ENCODE measurements at regions not wholly inside any gene's neighbourhood (a gene's known extent, or its start where the extent isn't known, plus 50 kb on each side); places are given as distances from the start of the nearest gene placed in this dataset.
"Not testable (repeated sequence)": the region's sequence is repeated elsewhere in the genome, so short reads cannot be mapped to it uniquely, and the experiment has no call there.

DNA sequence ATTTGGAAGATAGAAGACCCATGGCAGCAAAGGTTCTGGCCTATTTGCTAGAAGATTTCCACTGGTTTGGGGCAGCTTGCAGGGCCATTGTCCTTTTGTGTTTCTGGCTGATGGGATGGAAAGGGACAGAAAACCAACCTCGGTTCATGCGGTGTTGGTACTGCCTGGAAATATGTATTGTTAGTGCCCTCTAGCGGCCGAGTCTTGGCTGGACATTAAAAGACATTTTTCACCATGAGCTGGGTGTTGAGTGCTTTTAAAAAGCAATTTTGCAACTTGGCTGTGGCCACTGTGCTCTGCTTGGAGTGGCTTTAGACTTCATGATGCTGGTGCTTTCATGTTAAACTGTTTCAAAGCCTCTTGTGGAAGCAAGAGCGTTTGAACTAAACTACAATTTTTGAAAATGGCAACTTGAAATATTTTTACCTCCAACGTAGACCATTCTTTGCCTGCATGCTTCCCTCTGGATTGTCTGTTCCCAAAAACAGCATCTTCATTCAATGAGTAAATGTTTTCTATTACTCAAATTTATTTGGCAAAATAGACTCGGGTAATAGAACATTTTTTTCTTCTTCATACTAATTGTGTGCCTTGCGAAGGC, 102.7 kb upstream of the TBX5 start:
- no peak for TF ChIP-seq SPI1 (IDR thresholded peaks at IDR 0.05; ENCODE audit: low read depth, low read length)
- no peak for TF ChIP-seq POLR2AphosphoS5 (IDR thresholded peaks at IDR 0.05; ENCODE audit: low read depth, low read length)
- no peak for TF ChIP-seq TAF1 (IDR thresholded peaks at IDR 0.05; ENCODE audit: low read depth, low read length)
- no peak for TF ChIP-seq POU2F2 (IDR thresholded peaks at IDR 0.05; ENCODE audit: low read depth, low read length)
- TF ChIP-seq PAX5 (IDR thresholded peaks at IDR 0.05; ENCODE audit: insufficient read depth, low read length, severe bottlenecking), result no peak
- no peak for TF ChIP-seq POLR2A (IDR thresholded peaks at IDR 0.05; ENCODE audit: low read depth, low read length)
- FAIRE-seq, result peak; percentile 41
- DNase-seq (ENCODE audit: insufficient read length, low spot score), result peak; percentile 37

DNA sequence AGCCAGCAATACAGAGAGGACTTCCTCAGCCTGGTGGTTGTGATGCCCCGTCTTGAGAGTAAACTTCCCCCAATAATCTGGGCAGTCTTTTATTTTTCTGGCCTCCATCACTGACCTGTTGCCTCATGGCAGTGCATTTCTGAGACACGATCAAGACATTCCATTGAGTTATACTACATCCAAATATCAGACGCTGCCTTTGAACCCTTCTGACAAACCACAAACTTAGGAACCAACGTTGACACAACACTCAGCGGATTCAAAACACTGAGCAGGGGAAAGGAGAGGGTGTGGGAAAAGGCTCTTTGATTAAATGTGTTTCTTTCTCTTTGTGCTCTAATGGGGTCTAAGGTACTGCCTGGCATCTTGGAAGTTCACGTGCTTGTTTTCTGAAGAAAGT, 100.7 kb upstream of the TBX5 start:
- no peak for TF ChIP-seq POLR2A (IDR thresholded peaks at IDR 0.05; ENCODE audit: low read depth, low read length)
- FAIRE-seq (no peak), DNase-seq (ENCODE audit: insufficient read length, low spot score) (no peak)

DNA sequence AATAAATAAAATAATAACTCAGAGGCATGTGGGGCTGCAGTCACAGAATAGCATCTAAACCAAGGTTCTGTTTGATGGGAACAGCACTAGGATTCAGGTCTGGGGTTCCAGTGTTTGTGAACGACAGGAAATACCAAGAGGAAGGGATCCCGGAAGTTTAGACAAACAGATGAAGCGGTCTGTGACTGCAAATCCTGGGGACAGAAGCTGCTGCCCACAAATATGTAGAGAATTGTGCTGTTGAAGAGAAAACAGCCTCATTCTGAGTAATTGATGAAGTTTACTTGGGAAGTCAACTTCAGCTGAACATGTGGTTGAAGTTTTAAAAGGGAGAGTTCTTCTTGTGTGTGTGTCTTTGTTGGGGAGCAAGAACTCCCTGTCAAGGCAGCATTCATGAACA, 98.4 kb upstream of the TBX5 start:
- TF ChIP-seq POU2F2 (IDR thresholded peaks at IDR 0.05; ENCODE audit: low read depth, low read length) (no peak), POLR2AphosphoS5 (IDR thresholded peaks at IDR 0.05; ENCODE audit: low read depth, low read length) (no peak), POLR2A (IDR thresholded peaks at IDR 0.05; ENCODE audit: low read depth, low read length) (no peak), SPI1 (IDR thresholded peaks at IDR 0.05; ENCODE audit: low read depth, low read length) (no peak), TAF1 (IDR thresholded peaks at IDR 0.05; ENCODE audit: low read depth, low read length) (no peak), PAX5 (IDR thresholded peaks at IDR 0.05; ENCODE audit: insufficient read depth, low read length, severe bottlenecking) (no peak)
- no peak for DNase-seq (ENCODE audit: insufficient read length, low spot score)
- FAIRE-seq, result no peak

DNA sequence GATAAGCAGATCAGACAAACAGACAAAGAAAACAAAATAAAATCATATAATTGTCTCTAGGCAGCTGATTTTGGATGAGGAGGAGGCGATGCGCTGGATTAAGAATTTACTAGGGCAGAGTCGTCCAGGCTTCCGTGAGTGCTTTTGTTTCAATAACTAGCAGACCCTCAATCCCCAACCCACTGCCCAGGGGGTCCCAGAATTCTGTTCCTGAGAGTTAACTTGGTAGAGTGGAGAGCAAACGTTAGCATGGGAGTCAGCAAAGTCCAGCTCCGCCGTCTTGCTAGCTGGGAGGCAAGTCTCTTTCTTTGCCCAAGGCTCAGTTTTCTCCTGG, 95.5 kb upstream of the TBX5 start:
- DNase-seq (ENCODE audit: insufficient read length, low spot score) (no peak), FAIRE-seq (no peak)
- no peak for TF ChIP-seq POU2F2 (IDR thresholded peaks at IDR 0.05; ENCODE audit: low read depth, low read length)
- no peak for TF ChIP-seq PAX5 (IDR thresholded peaks at IDR 0.05; ENCODE audit: insufficient read depth, low read length, severe bottlenecking)
- TF ChIP-seq SPI1 (IDR thresholded peaks at IDR 0.05; ENCODE audit: low read depth, low read length), result no peak
- no peak for TF ChIP-seq TAF1 (IDR thresholded peaks at IDR 0.05; ENCODE audit: low read depth, low read length)
- no peak for TF ChIP-seq POLR2AphosphoS5 (IDR thresholded peaks at IDR 0.05; ENCODE audit: low read depth, low read length)
- TF ChIP-seq POLR2A (IDR thresholded peaks at IDR 0.05; ENCODE audit: low read depth, low read length), result no peak

DNA sequence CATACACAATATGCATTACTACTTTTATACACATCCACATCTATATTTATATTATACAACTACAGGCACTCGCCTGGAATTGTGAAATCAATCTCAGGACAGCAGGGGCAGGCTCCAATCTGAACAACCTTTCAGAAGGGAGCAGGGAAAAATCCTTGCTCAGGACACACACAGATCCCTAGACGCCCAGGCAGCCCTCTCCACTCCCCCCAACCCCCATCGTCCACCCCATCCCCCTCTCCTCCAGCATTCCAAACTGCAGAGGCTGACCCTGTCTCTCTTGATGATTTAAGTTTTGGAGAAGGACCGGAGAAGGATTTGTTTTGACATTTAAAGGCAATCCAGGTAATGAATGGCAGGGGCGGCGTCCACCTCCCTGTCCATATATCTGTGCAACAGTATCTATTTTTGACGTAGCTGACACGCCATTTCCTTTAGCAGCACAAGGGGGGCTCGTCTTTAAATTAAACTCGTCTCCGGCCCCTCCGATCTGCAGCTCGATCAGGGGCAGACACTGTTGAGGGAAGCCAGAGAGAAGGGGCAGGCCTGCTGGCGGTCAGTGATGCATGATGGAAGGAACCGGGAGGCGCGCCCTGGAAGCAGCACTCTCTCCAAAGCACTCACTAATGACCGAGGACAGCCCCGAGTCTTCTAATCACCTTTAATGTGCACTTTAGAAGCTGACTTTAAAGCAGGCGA, 95.0 kb upstream of the TBX5 start:
- no peak for TF ChIP-seq PAX5 (IDR thresholded peaks at IDR 0.05; ENCODE audit: insufficient read depth, low read length, severe bottlenecking)
- TF ChIP-seq POLR2A (IDR thresholded peaks at IDR 0.05; ENCODE audit: low read depth, low read length), result no peak
- TF ChIP-seq POLR2AphosphoS5 (IDR thresholded peaks at IDR 0.05; ENCODE audit: low read depth, low read length), result no peak
- TF ChIP-seq SPI1 (IDR thresholded peaks at IDR 0.05; ENCODE audit: low read depth, low read length), result no peak
- TF ChIP-seq TAF1 (IDR thresholded peaks at IDR 0.05; ENCODE audit: low read depth, low read length), result no peak
- TF ChIP-seq POU2F2 (IDR thresholded peaks at IDR 0.05; ENCODE audit: low read depth, low read length), result no peak
- DNase-seq (ENCODE audit: insufficient read length, low spot score) (no peak), FAIRE-seq (no peak)

DNA sequence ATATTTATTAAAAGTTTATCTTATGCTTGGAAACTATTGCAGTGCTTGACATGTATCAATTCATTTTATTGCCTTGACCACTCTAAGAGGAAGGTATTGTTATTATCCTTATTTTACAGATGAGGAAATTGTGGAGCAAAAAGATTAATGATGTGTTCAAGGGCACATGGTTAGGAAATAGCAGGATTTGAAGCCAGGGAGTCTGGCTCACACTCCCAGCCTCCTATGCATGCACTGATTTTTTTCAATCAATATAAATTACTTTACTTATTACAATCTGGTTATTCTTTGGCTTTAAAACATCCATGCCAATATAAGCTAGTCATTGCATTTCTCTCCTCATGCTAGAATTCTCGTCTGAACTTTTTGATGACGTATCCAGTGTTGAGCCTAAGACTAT, 94.2 kb upstream of the TBX5 start:
- FAIRE-seq, result no peak
- TF ChIP-seq TAF1 (IDR thresholded peaks at IDR 0.05; ENCODE audit: low read depth, low read length) (no peak), SPI1 (IDR thresholded peaks at IDR 0.05; ENCODE audit: low read depth, low read length) (no peak), POLR2AphosphoS5 (IDR thresholded peaks at IDR 0.05; ENCODE audit: low read depth, low read length) (no peak), PAX5 (IDR thresholded peaks at IDR 0.05; ENCODE audit: insufficient read depth, low read length, severe bottlenecking) (no peak), POLR2A (IDR thresholded peaks at IDR 0.05; ENCODE audit: low read depth, low read length) (no peak), POU2F2 (IDR thresholded peaks at IDR 0.05; ENCODE audit: low read depth, low read length) (no peak)
- no peak for DNase-seq (ENCODE audit: insufficient read length, low spot score)

DNA sequence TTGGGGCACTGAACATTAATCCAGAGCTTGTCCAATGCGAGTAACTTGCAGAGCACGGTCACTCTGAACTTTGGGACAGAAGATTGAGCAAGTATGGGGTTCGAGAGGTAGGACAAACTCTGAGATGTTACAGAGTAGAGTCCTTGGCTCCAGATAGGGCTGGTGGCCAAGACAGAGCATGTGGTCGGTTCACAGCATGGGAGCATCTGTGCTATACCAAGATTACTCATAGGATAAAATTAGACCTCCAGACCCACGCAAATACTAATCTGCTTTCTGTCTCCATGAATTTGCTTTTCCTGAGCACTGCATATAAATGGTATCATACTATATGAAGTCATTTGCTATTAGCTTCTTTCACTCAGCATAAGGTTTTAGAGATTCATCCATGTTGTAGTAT, 93.4 kb upstream of the TBX5 start:
- FAIRE-seq (no peak), DNase-seq (ENCODE audit: insufficient read length, low spot score) (no peak)
- TF ChIP-seq TAF1 (IDR thresholded peaks at IDR 0.05; ENCODE audit: low read depth, low read length), result no peak

DNA sequence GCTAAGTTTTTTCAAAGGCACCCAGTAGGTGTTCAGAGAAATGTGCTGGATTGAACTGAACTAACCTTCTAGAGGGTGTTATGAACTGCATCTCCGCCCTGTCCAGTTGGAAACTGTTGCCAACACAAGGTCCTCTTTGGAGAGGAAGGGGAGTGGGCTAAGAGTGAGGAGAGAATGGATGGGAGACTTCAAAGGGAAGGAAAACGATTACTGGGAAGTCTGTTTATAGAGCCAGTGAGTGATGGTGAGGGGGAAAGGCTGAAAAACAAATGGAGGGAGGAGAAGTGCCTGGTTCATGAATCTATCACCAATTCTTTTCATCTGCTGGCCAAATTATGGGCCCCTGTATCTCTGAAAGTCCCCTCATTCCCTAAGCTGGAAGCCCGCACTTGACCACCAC, 86.0 kb upstream of the TBX5 start:
- TF ChIP-seq POLR2A (IDR thresholded peaks at IDR 0.05; ENCODE audit: low read depth, low read length) (no peak), POLR2AphosphoS5 (IDR thresholded peaks at IDR 0.05; ENCODE audit: low read depth, low read length) (no peak), PAX5 (IDR thresholded peaks at IDR 0.05; ENCODE audit: insufficient read depth, low read length, severe bottlenecking) (no peak)
- FAIRE-seq, result no peak
- no peak for DNase-seq (ENCODE audit: insufficient read length, low spot score)

DNA sequence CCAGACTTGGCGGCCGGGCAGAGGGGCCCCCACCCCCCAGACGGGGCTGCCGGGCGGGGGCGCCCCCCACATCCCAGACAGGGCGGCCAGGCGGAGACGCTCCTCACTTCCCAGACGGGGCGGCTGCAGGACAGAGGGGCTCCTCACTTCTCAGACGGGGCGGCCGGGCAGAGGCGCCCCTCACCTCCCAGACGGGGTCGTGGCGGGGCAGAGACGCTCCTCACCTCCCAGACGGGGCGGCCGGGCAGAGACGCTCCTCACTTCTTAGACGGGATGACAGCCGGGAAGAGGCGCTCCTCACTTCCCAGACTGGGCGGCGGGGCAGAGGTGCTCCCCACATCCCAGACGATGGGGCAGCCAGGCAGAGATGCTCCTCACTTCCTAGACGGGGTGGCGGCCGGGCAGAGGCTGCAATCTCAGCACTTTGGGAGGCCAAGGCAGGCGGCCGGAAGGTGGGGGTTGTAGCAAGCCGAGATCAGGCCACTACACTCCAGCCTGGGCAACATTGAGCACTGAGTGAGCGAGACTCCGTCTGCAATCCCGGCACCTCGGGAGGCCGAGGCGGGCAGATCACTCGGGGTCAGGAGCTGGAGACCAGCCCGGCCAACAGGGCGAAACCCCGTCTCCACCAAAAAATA, 79.0 kb upstream of the TBX5 start:
- not testable (repeated sequence) for FAIRE-seq; DNase-seq (ENCODE audit: insufficient read length, low spot score)

DNA sequence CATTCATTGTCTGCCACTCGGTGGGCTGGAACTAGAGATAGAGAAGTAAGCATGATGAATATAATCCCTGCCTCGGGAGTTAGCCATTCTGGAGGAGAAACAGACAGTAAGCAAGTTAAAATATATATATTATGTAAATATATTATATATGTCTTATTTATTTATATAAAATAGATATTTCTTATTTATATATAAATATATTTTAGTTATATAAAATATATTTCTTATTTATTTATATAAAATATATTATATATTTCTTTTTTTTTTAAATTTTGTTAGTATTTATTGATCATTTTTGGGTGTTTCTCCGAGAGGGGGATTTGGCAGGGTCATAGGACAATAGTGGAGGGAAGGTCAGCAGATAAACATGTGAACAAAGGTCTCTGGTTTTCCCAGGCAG, 78.1 kb upstream of the TBX5 start:
- DNase-seq (ENCODE audit: insufficient read length, low spot score), result no peak
- no peak for TF ChIP-seq SPI1 (IDR thresholded peaks at IDR 0.05; ENCODE audit: low read depth, low read length)
- no peak for TF ChIP-seq POLR2AphosphoS5 (IDR thresholded peaks at IDR 0.05; ENCODE audit: low read depth, low read length)
- no peak for TF ChIP-seq POU2F2 (IDR thresholded peaks at IDR 0.05; ENCODE audit: low read depth, low read length)
- no peak for TF ChIP-seq PAX5 (IDR thresholded peaks at IDR 0.05; ENCODE audit: insufficient read depth, low read length, severe bottlenecking)
- no peak for TF ChIP-seq POLR2A (IDR thresholded peaks at IDR 0.05; ENCODE audit: low read depth, low read length)
- TF ChIP-seq TAF1 (IDR thresholded peaks at IDR 0.05; ENCODE audit: low read depth, low read length), result no peak
- no peak for FAIRE-seq

Data from GM12891 (cell line).